WTC11 (cell line): ENCODE measurements at regions not wholly inside any gene's neighbourhood (a gene's known extent, or its start where the extent isn't known, plus 50 kb on each side); places are given as distances from the start of the nearest gene placed in this dataset.

Experiments used
- CREB1 ChIP-seq: sonication (generic); formaldehyde crosslinking; IDR thresholded peaks from 2 replicates; pipeline ENCODE4 v1.8.0; 2023; ENCODE audit warnings: mild to moderate bottlenecking, missing genetic modification reagents
- CTCF ChIP-seq: fragments of 200-600 bp; IDR thresholded peaks from 2 replicates; pipeline ENCODE4 v1.8.0; 2022; ENCODE audit warnings: antibody characterized with exemption
- ESRRA ChIP-seq: sonication (generic); formaldehyde crosslinking; IDR thresholded peaks from 2 replicates; pipeline ENCODE4 v1.8.1; 2022; ENCODE audit warnings: mild to moderate bottlenecking, missing genetic modification reagents, borderline replicate concordance
- ETV6 ChIP-seq: sonication (generic); formaldehyde crosslinking; IDR thresholded peaks from 2 replicates; pipeline ENCODE4 v1.8.1; 2022; ENCODE audit warnings: mild to moderate bottlenecking, missing genetic modification reagents
- SMAD4 ChIP-seq: sonication (generic); formaldehyde crosslinking; IDR thresholded peaks from 2 replicates; pipeline ENCODE4 v1.8.0; 2022; ENCODE audit warnings: mild to moderate bottlenecking, missing genetic modification reagents
- ZBTB21 ChIP-seq: sonication (generic); formaldehyde crosslinking; IDR thresholded peaks from 2 replicates; pipeline ENCODE4 v1.8.1; 2023; ENCODE audit warnings: mild to moderate bottlenecking, missing genetic modification reagents, borderline replicate concordance
- TF ChIP-seq, protein P1 (sequence below): sonication (generic); formaldehyde crosslinking; IDR thresholded peaks from 2 replicates; pipeline ENCODE4 v1.8.0; 2022; ENCODE audit warnings: mild to moderate bottlenecking, missing genetic modification reagents

DNA sequence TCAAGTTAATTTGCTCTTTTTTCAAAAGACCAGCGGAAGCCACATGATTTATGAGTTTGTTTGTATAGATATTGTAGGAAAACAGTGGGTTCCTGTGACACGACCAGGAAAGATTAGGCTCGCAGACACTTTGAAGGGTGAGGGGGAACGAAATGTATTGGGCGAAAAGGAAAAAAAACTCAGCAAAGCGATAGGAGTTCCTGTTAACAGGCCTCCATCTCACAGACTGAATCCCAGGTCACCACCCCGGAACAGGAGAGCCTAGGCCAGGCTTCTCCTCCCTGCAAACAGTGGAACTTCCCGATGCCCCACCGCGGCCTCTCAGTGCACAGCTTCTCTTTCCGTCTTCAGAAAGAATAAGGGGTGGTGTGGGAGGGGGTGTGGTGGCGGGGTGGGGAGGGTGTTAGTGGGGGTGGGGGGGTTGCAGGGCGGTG, 181.8 kb upstream of the GPRIN3 start:
- TF ChIP-seq CTCF (no peak), ESRRA (CRISPR knock-in tag) (no peak), CREB1 (CRISPR knock-in tag) (no peak), ZBTB21 (CRISPR knock-in tag) (no peak), SMAD4 (CRISPR knock-in tag) (no peak), ETV6 (CRISPR knock-in tag) (no peak)
- TF ChIP-seq, protein P1, sequence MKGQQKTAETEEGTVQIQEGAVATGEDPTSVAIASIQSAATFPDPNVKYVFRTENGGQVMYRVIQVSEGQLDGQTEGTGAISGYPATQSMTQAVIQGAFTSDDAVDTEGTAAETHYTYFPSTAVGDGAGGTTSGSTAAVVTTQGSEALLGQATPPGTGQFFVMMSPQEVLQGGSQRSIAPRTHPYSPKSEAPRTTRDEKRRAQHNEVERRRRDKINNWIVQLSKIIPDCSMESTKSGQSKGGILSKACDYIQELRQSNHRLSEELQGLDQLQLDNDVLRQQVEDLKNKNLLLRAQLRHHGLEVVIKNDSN (CRISPR knock-in tag) = no peak
